ENCODE measurements at regions not wholly inside any gene's neighbourhood (a gene's known extent, or its start where the extent isn't known, plus 50 kb on each side); places are given as distances from the start of the nearest gene placed in this dataset.

DNA sequence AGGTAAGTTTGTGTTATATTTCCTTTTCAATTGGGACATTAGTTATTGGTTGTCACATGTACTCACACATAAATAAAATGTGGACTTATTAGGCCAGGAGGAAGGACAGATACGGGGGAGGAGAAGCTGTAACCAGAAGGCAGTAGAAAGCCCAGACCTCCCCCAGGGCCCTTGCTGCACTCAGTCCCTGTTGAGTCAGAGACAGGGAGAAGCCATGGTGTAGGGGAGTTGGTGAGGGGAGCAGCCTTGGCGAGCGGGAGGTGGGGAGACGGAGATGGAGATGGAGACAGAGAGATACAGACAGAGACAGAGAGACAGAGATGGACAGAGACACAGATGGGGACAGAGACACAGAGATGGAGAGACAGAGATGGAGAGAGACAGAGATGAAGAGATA lies 263.2 kb downstream of the DLL1 start:
- TF ChIP-seq CTCF (IDR thresholded peaks at IDR 0.05) (no peak), POLR2A (IDR thresholded peaks at IDR 0.05) (no peak)
